Body of pancreas (tissue), 4 donors: ENCODE measurements at regions not wholly inside any gene's neighbourhood (a gene's known extent, or its start where the extent isn't known, plus 50 kb on each side); places are given as distances from the start of the nearest gene placed in this dataset.
A peak's percentile ranks its signal among the peaks of the same experiment; 100 is the strongest.

Source experiments
- ATAC-seq: fragments of 150-250 bp; one replicate; pipeline ENCODE4 v1.9.1; 2016
- DNase-seq, 4 donors: peaks; one replicate each; pipeline ENCODE4 v3.0.0-alpha.2; 2019
- H3K27ac ChIP-seq, 4 donors: fragments of 200-600 bp; sonication (generic); 1 replicate in 3 of 4; 2 replicates in 1 of 4; pipeline versions ENCODE4 v1.5.1 to v1.6.1; 2016 to 2019; ENCODE audit warnings: mild to moderate bottlenecking in 1 of 4, mixed read lengths in 1 of 4, moderate library complexity in 1 of 4
- H3K27me3 ChIP-seq, 2 donors: fragments of 200-600 bp; sonication (generic); one replicate each; pipeline ENCODE4 v1.6.0; 2016; ENCODE audit warnings: mild to moderate bottlenecking in 1 of 2
- H3K36me3 ChIP-seq, 2 donors: fragments of 200-600 bp; sonication (generic); replicated peaks in 1 of 2; 2 replicates each; pipeline ENCODE4 v1.5.1; 2016; ENCODE audit warnings: low read depth in 2 of 2; ENCODE audit not compliant: insufficient read depth in 1 of 2
- H3K4me1 ChIP-seq: fragments of 200-600 bp; sonication (generic); one replicate; pipeline ENCODE4 v1.6.0; 2016
- H3K4me3 ChIP-seq, 2 donors: fragments of 200-600 bp; sonication (generic); 1 replicate in 1 of 2; 2 replicates in 1 of 2; pipeline ENCODE4 v1.5.1; 2016 to 2019
- H3K9me3 ChIP-seq, 3 donors: fragments of 200-600 bp; sonication (generic); 1 replicate in 2 of 3; 2 replicates in 1 of 3; pipeline ENCODE4 v1.5.1; 2016
- POLR2A ChIP-seq, 3 donors: fragments of 450-650 bp; IDR thresholded peaks; one replicate each; pipeline ENCODE4 v1.6.1; 2016; ENCODE audit warnings: antibody characterized with exemption in 3 of 3, mild to moderate bottlenecking in 2 of 3
- WGBS, 2 donors: methylation state at CpG; one replicate each; pipeline ENCODE4 v1.1.5; 2017; 5-methylcytosine and 5-hydroxymethylcytosine counted together
- intact Hi-C: fragments of 100-400 bp; cut with DNase I; formaldehyde crosslinking; loops from one replicate; pipeline ENCODE4 v1.15.1; 2023
- TF ChIP-seq, protein P1 (sequence below), 7 experiments: fragments of 450-650 bp in 4 of 7; fragments of 200-600 bp in 3 of 7; sonication (generic) in 3 of 7; IDR thresholded peaks; one replicate each; pipeline ENCODE4 v1.5.1; 2016 to 2019; ENCODE audit warnings: antibody characterized with exemption in 7 of 7

DNA sequence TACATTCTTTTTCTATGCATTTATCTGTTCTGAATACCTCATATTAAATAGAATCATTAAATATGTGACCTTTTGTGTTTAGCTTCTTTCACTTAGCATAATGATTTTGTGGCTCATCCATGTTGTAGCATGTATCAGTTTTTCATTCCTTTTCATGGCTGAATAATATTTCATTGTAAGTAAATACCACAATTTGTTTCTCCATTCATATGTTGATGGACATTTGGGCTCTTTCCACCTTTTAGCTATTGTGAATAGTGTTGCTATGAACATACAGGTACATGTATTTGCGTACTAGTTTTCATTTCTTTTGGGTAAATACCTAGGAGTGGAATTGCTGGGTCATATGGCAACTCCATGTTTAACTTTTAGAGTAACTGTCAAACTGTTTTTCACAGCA lies 85.1 kb downstream of the GNL3L start:
- H3K4me1 ChIP-seq = no peaks in the 10 kb centered on the region
- H3K4me3 ChIP-seq = no peak overlapping the region
- no peak for TF ChIP-seq POLR2A (IDR thresholded peaks at IDR 0.05)
- TF ChIP-seq, protein P1, sequence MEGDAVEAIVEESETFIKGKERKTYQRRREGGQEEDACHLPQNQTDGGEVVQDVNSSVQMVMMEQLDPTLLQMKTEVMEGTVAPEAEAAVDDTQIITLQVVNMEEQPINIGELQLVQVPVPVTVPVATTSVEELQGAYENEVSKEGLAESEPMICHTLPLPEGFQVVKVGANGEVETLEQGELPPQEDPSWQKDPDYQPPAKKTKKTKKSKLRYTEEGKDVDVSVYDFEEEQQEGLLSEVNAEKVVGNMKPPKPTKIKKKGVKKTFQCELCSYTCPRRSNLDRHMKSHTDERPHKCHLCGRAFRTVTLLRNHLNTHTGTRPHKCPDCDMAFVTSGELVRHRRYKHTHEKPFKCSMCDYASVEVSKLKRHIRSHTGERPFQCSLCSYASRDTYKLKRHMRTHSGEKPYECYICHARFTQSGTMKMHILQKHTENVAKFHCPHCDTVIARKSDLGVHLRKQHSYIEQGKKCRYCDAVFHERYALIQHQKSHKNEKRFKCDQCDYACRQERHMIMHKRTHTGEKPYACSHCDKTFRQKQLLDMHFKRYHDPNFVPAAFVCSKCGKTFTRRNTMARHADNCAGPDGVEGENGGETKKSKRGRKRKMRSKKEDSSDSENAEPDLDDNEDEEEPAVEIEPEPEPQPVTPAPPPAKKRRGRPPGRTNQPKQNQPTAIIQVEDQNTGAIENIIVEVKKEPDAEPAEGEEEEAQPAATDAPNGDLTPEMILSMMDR (IDR thresholded peaks at IDR 0.05) = no peak
- no peaks in the 10 kb centered on the region for H3K36me3 ChIP-seq
- no peaks in the 10 kb centered on the region for H3K27me3 ChIP-seq
- intact Hi-C loops = no loop called here
- ATAC-seq = no peak
- DNase-seq = no peak
- 83 to 92% methylated on average over 1 of the region's 1 CpG for WGBS, 2 donors
- no peaks in the 10 kb centered on the region for H3K9me3 ChIP-seq
- no peak overlapping the region for H3K27ac ChIP-seq

DNA sequence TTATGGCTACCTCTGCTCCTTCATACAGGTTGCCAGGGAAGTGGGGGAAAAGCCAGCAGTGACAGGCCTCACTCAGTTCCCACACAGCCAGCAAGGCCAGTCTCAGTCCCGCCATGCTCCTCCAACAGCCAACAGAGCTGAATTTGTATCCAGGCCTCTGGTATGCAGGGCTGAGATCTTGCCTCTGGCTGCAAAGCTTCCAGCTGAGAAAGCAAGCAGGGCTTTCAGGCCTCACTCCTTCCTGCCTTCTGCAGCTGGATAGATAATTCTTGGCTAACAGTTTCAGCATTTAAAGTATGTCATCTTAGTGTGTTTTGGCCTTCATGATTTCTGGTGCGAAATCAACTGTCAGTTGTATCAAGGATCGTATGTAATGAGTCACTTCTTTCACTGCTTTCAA lies 103.6 kb downstream of the GNL3L start:
- no peaks in the 10 kb centered on the region for H3K27me3 ChIP-seq
- WGBS, 2 donors = 65 to 73% methylated on average over 2 to 3 of the region's 3 CpGs
- ATAC-seq (no peak), DNase-seq (no peak)
- H3K27ac ChIP-seq = no peak overlapping the region
- no peak overlapping the region for H3K4me3 ChIP-seq
- TF ChIP-seq POLR2A (IDR thresholded peaks at IDR 0.05) = no peak
- TF ChIP-seq, protein P1 (IDR thresholded peaks at IDR 0.05) = no peak
- H3K4me1 ChIP-seq = no peaks in the 10 kb centered on the region
- no peaks in the 10 kb centered on the region for H3K36me3 ChIP-seq
- H3K9me3 ChIP-seq = no peaks in the 10 kb centered on the region
- intact Hi-C loops = no loop called here

DNA sequence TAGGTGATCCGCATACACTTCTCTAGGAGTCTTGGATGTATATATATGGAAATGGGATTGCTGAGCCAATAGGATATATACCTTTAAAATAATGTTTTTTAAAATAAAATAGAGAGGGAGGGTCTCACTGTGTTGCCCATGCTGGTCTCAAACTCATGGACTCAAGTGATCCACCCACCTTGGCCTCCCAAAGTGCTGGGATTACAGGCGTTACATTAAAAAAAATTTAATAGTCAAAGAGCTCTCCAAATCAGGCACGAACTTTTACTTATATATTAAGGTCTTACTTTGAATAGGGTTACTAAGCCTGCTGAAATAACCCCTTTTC lies 109.0 kb downstream of the GNL3L start:
- no peak for TF ChIP-seq POLR2A (IDR thresholded peaks at IDR 0.05)
- TF ChIP-seq, protein P1 (IDR thresholded peaks at IDR 0.05) = no peak
- WGBS, 2 donors = 33% methylated on average over 3 of the region's 3 CpGs
- H3K36me3 ChIP-seq = no peaks in the 10 kb centered on the region
- peak overlapping the region; percentile 85 to 96 (median 94) for H3K27ac ChIP-seq
- H3K27me3 ChIP-seq = no peaks in the 10 kb centered on the region
- no peak for ATAC-seq
- intact Hi-C loops = no loop called here
- no peak overlapping the region for H3K4me3 ChIP-seq
- no peaks in the 10 kb centered on the region for H3K9me3 ChIP-seq
- no peak for DNase-seq
- no peaks in the 10 kb centered on the region for H3K4me1 ChIP-seq

DNA sequence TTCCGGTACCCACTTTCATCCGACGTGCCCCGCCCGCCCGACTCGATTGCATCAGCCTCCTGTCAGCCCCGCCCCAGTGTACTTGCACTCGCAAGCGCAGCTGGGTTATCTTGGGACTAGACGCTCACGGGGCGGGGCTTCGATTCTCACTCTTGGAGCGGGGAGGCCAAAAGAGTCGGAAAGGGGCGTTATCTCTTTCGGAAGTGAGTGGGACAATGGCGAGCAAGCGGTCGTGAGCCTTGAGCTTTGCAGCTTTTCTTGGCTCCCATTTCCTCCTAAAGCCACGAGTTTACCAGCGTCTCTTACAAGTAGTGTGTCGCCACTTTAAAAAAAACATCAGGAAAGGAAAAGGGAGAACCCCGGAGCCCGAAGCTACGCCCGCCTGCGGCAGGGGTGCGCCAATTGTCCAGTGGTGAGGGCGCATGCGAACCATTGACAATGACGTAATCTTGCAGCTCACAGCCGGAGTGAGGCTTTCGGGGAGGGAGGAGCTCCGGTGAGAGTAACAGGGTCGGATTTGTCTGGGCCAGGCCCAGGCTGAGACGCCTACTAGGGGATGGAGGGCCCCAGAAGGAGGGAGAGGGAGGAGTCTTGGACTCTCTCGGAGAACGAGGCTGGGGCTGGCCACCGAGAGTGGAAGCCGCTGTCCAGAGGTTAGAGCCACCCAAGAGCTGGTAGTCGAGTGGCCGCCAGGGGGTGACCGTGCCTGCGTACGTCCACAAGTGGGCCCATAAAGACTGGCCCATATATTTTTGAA lies 109.5 kb downstream of the GNL3L start:
- H3K9me3 ChIP-seq = no peaks in the 10 kb centered on the region

More for the DNA sequence above, 109.5 kb downstream of the GNL3L start:
- DNase-seq (peak; percentile 94 to 97 (median 96)), ATAC-seq (peak; percentile 95)
- Histone ChIP-seq H3K36me3 (no peaks in the 10 kb centered on the region), H3K27ac (peak overlapping the region; percentile 85 to 96 (median 94)), H3K27me3 (no peaks in the 10 kb centered on the region), H3K4me1 (no peaks in the 10 kb centered on the region), H3K4me3 (peak overlapping the region in 1 of 2 donors; percentile 22)
- peak; percentile 47 to 84 (median 82) for TF ChIP-seq POLR2A (IDR thresholded peaks at IDR 0.05)
- TF ChIP-seq, protein P1 (IDR thresholded peaks at IDR 0.05) = peak; percentile 22 to 83 (median 65)
- WGBS, 2 donors = 1 to 2% methylated on average over 36 to 47 of the region's 47 CpGs
- intact Hi-C loops = no loop called here
